Nephron (organoid): ENCODE measurements at regions not wholly inside any gene's neighbourhood (a gene's known extent, or its start where the extent isn't known, plus 50 kb on each side); places are given as distances from the start of the nearest gene placed in this dataset.

Source experiments
- H3K27ac Mint-ChIP-seq, 3 experiments: 2 replicates each; pipeline ENCODE4 v1.8.0; 2020; ENCODE audit warnings: mixed read lengths in 3 of 3, mild to moderate bottlenecking in 2 of 3, moderate library complexity in 1 of 3
- H3K27me3 Mint-ChIP-seq: 2 replicates; pipeline ENCODE4 v1.8.0; 2021; ENCODE audit warnings: low read depth, mild to moderate bottlenecking, moderate library complexity, mixed read lengths
- H3K36me3 Mint-ChIP-seq: 2 replicates; pipeline ENCODE4 v1.8.0; 2020; ENCODE audit warnings: low read depth, mixed read lengths
- H3K4me1 Mint-ChIP-seq: 2 replicates; pipeline ENCODE4 v1.8.0; 2020; ENCODE audit warnings: mixed read lengths
- H3K4me3 Mint-ChIP-seq, 3 experiments: 2 replicates each; pipeline ENCODE4 v1.8.0; 2020; ENCODE audit warnings: mild to moderate bottlenecking in 3 of 3, mixed read lengths in 3 of 3, moderate library complexity in 2 of 3
- H3K9me3 Mint-ChIP-seq: 2 replicates; pipeline ENCODE4 v1.8.0; 2020; ENCODE audit warnings: mixed read lengths
- CTCF ChIP-seq, 3 experiments: fragments of 200-600 bp; sonication (generic); IDR thresholded peaks; one replicate each; pipeline ENCODE4 v1.5.0; 2021; ENCODE audit warnings: antibody characterized with exemption in 3 of 3; ENCODE audit not compliant: unreplicated experiment in 3 of 3

GRCh38 chr13:55230570-55230908 is 1910.2 kb upstream of the PRR20A start:
- TF ChIP-seq CTCF (IDR thresholded peaks at IDR 0.05; ENCODE audit: unreplicated experiment in 3 of 3), result no peak
- Mint-ChIP-seq H3K27me3 (no peaks in the 10 kb centered on the region), H3K27ac (no peak overlapping the region), H3K9me3 (no peaks in the 10 kb centered on the region), H3K4me3 (no peak overlapping the region), H3K36me3 (no peaks in the 10 kb centered on the region), H3K4me1 (no peaks in the 10 kb centered on the region)

- TF ChIP-seq CTCF (IDR thresholded peaks at IDR 0.05; ENCODE audit: unreplicated experiment in 3 of 3), result no peak
- Mint-ChIP-seq H3K4me3 (no peak overlapping the region), H3K36me3 (no peaks in the 10 kb centered on the region), H3K27me3 (no peaks in the 10 kb centered on the region), H3K4me1 (no peaks in the 10 kb centered on the region), H3K27ac (no peak overlapping the region), H3K9me3 (no peaks in the 10 kb centered on the region)
Observed at GRCh38 chr13:55234311-55234710, 1906.4 kb upstream of the PRR20A start.

- no peaks in the 10 kb centered on the region for H3K4me1 Mint-ChIP-seq
- H3K27ac Mint-ChIP-seq, result no peak overlapping the region
- no peak for TF ChIP-seq CTCF (IDR thresholded peaks at IDR 0.05; ENCODE audit: unreplicated experiment in 3 of 3)
- no peak overlapping the region for H3K4me3 Mint-ChIP-seq
- peaks cover 4% of the 10 kb centered on the region for H3K27me3 Mint-ChIP-seq
- peaks cover 14% of the 10 kb centered on the region for H3K9me3 Mint-ChIP-seq
- no peaks in the 10 kb centered on the region for H3K36me3 Mint-ChIP-seq
Observed at GRCh38 chr13:55245005-55245644, 1895.6 kb upstream of the PRR20A start.

GRCh38 chr13:55255236-55255635 is 1885.5 kb upstream of the PRR20A start:
- no peak overlapping the region for H3K27ac Mint-ChIP-seq
- no peak for TF ChIP-seq CTCF (IDR thresholded peaks at IDR 0.05; ENCODE audit: unreplicated experiment in 3 of 3)
- H3K4me3 Mint-ChIP-seq, result no peak overlapping the region
- no peaks in the 10 kb centered on the region for H3K9me3 Mint-ChIP-seq
- no peaks in the 10 kb centered on the region for H3K4me1 Mint-ChIP-seq
- no peaks in the 10 kb centered on the region for H3K36me3 Mint-ChIP-seq
- H3K27me3 Mint-ChIP-seq, result no peaks in the 10 kb centered on the region

GRCh38 chr13:55263045-55263444 is 1877.7 kb upstream of the PRR20A start:
- no peaks in the 10 kb centered on the region for H3K9me3 Mint-ChIP-seq
- no peaks in the 10 kb centered on the region for H3K27me3 Mint-ChIP-seq

More at GRCh38 chr13:55263045-55263444, 1877.7 kb upstream of the PRR20A start:
- TF ChIP-seq CTCF (IDR thresholded peaks at IDR 0.05; ENCODE audit: unreplicated experiment in 3 of 3), result no peak
- no peak overlapping the region for H3K4me3 Mint-ChIP-seq
- H3K27ac Mint-ChIP-seq, result no peak overlapping the region
- no peaks in the 10 kb centered on the region for H3K4me1 Mint-ChIP-seq
- H3K36me3 Mint-ChIP-seq, result no peaks in the 10 kb centered on the region
